ENCODE measurements at regions not wholly inside any gene's neighbourhood (a gene's known extent, or its start where the extent isn't known, plus 50 kb on each side); places are given as distances from the start of the nearest gene placed in this dataset.

DNA sequence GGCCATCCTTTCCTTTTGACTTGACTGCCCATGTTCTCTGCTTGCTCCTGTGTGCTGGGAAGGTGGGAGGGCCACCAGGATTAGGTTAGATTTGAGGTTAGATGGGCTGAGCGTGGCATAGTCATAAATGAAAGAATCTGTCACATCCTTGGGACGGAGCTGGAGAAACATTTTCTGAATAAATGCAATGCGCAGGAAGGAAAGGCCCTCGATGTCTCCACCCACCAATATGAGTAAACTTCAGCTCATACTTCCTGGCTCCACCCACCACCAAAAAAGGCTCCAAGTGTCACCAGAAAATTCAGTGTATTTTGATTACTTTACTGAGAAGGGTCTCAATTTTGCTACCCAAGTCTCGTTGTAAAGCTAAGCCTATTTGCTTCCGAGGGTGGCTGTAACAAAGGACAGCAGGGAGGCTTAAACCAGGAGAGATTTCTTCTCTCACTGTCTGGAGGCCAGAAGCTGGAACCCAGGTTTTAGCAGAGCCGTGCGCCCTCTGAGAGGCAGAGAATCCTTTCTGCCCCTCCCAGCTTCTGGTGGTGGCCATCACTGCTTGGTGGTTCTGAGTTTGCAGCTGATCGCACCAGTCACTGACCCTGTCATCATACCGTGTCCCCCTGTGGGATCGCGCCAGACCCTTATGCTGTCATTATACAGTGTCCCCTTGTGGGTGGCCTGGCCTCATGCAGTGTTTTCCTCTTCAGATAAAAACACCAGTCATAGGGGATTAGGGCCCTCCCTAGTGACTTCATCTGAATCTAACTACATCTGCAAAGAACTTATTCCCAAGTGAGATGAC is 137.8 kb downstream of the TTLL2 start:
- no peak for TF ChIP-seq CTCF (IDR thresholded peaks at IDR 0.05)
- no peak for TF ChIP-seq EP300 (IDR thresholded peaks at IDR 0.05)
